Osteocyte (in vitro differentiated cells): ENCODE measurements at regions not wholly inside any gene's neighbourhood (a gene's known extent, or its start where the extent isn't known, plus 50 kb on each side); places are given as distances from the start of the nearest gene placed in this dataset.

ENCODE experiments used
- DNase-seq: peaks from one replicate; pipeline ENCODE4 v3.0.0; 2021; ENCODE audit warnings: mixed read lengths; ENCODE audit not compliant: unreplicated experiment; ENCODE audit errors: extremely low spot score
- H3K27ac Mint-ChIP-seq: one replicate; pipeline ENCODE4 v1.8.0; 2021; ENCODE audit warnings: mild to moderate bottlenecking, mixed read lengths; ENCODE audit not compliant: unreplicated experiment
- H3K27me3 Mint-ChIP-seq: one replicate; pipeline ENCODE4 v1.8.0; 2021; ENCODE audit warnings: mixed read lengths; ENCODE audit not compliant: unreplicated experiment
- H3K36me3 Mint-ChIP-seq: one replicate; pipeline ENCODE4 v1.8.0; 2021; ENCODE audit warnings: mixed read lengths; ENCODE audit not compliant: unreplicated experiment
- H3K4me1 Mint-ChIP-seq: one replicate; pipeline ENCODE4 v1.8.0; 2021; ENCODE audit warnings: mixed read lengths; ENCODE audit not compliant: unreplicated experiment
- H3K4me3 Mint-ChIP-seq: one replicate; pipeline ENCODE4 v1.8.0; 2021; ENCODE audit warnings: mild to moderate bottlenecking, moderate library complexity, mixed read lengths; ENCODE audit not compliant: unreplicated experiment
- H3K9me3 Mint-ChIP-seq: one replicate; pipeline ENCODE4 v1.8.0; 2021; ENCODE audit warnings: mixed read lengths; ENCODE audit not compliant: unreplicated experiment
- CTCF ChIP-seq: fragments of 200-600 bp; sonication (generic); IDR thresholded peaks from 2 replicates; pipeline ENCODE4 v1.5.0; 2021; ENCODE audit warnings: antibody characterized with exemption, mild to moderate bottlenecking, moderate library complexity

- H3K27me3 Mint-ChIP-seq = no peaks in the 10 kb centered on the region
- peaks cover 19% of the 10 kb centered on the region for H3K9me3 Mint-ChIP-seq
Observed at GRCh38 chr12:114194956-114195355, 211.0 kb downstream of the TBX5 start.

GRCh38 chr12:114194066-114194465 is 211.9 kb downstream of the TBX5 start:
- H3K36me3 Mint-ChIP-seq = no peaks in the 10 kb centered on the region
- H3K4me1 Mint-ChIP-seq = no peaks in the 10 kb centered on the region
- no peak overlapping the region for H3K4me3 Mint-ChIP-seq
- no peak for DNase-seq
- TF ChIP-seq CTCF = no peak
- no peak overlapping the region for H3K27ac Mint-ChIP-seq
- H3K27me3 Mint-ChIP-seq = no peaks in the 10 kb centered on the region
- H3K9me3 Mint-ChIP-seq = peaks cover 19% of the 10 kb centered on the region

More at GRCh38 chr12:114194956-114195355, 211.0 kb downstream of the TBX5 start:
- no peak for TF ChIP-seq CTCF
- Mint-ChIP-seq H3K4me1 (no peaks in the 10 kb centered on the region), H3K4me3 (no peak overlapping the region), H3K27ac (no peak overlapping the region), H3K36me3 (no peaks in the 10 kb centered on the region)
- no peak for DNase-seq

GRCh38 chr12:114193474-114193873 is 212.5 kb downstream of the TBX5 start:
- no peaks in the 10 kb centered on the region for H3K27me3 Mint-ChIP-seq
- no peaks in the 10 kb centered on the region for H3K4me1 Mint-ChIP-seq
- no peak overlapping the region for H3K27ac Mint-ChIP-seq
- peaks cover 17% of the 10 kb centered on the region for H3K9me3 Mint-ChIP-seq
- H3K36me3 Mint-ChIP-seq = no peaks in the 10 kb centered on the region
- H3K4me3 Mint-ChIP-seq = no peak overlapping the region
- no peak for TF ChIP-seq CTCF
- no peak for DNase-seq

- Mint-ChIP-seq H3K27ac (no peak overlapping the region), H3K27me3 (no peaks in the 10 kb centered on the region), H3K9me3 (peaks cover 11% of the 10 kb centered on the region), H3K4me3 (no peak overlapping the region), H3K36me3 (no peaks in the 10 kb centered on the region), H3K4me1 (no peaks in the 10 kb centered on the region)
- no peak for TF ChIP-seq CTCF
- no peak for DNase-seq
Observed at GRCh38 chr12:114192549-114192948, 213.4 kb downstream of the TBX5 start.

- no peak overlapping the region for H3K4me3 Mint-ChIP-seq
- no peaks in the 10 kb centered on the region for H3K36me3 Mint-ChIP-seq
- peaks cover 11% of the 10 kb centered on the region for H3K9me3 Mint-ChIP-seq
- DNase-seq = no peak
- TF ChIP-seq CTCF = no peak
- no peaks in the 10 kb centered on the region for H3K4me1 Mint-ChIP-seq
- H3K27ac Mint-ChIP-seq = no peak overlapping the region
- H3K27me3 Mint-ChIP-seq = no peaks in the 10 kb centered on the region
Observed at GRCh38 chr12:114192013-114192412, 213.9 kb downstream of the TBX5 start.
